GM12878 (cell line): ENCODE measurements at regions not wholly inside any gene's neighbourhood (a gene's known extent, or its start where the extent isn't known, plus 50 kb on each side); places are given as distances from the start of the nearest gene placed in this dataset.
"Not testable (repeated sequence)": the region's sequence is repeated elsewhere in the genome, so short reads cannot be mapped to it uniquely, and the experiment has no call there.

Experiments used
- CREB1 ChIP-seq: IDR thresholded peaks from 2 replicates; pipeline ENCODE4 v1.6.1; 2012; ENCODE audit warnings: low read depth, mild to moderate bottlenecking, inconsistent platforms
- POLR2A ChIP-seq: IDR thresholded peaks from 2 replicates; pipeline ENCODE4 v1.6.1; 2011; ENCODE audit warnings: low read depth, mild to moderate bottlenecking, low read length
- POLR2AphosphoS5 ChIP-seq: IDR thresholded peaks from 2 replicates; pipeline ENCODE4 v1.6.1; 2011; ENCODE audit warnings: mild to moderate bottlenecking, low read length, inconsistent platforms
- TF ChIP-seq, protein P1 (sequence below), 3 experiments: IDR thresholded peaks in 2 of 3; conservative IDR thresholded peaks in 1 of 3; 2 replicates each; pipeline ENCODE4 v1.5.1; 2011; ENCODE audit warnings: low read depth in 3 of 3, low read length in 3 of 3, mild to moderate bottlenecking in 3 of 3, control low read depth in 2 of 3, moderate library complexity in 2 of 3, inconsistent platforms in 1 of 3, mixed read lengths in 1 of 3; ENCODE audit not compliant: control insufficient read depth in 2 of 3, insufficient read depth in 1 of 3; ENCODE audit errors: extremely low read depth in 1 of 3

DNA sequence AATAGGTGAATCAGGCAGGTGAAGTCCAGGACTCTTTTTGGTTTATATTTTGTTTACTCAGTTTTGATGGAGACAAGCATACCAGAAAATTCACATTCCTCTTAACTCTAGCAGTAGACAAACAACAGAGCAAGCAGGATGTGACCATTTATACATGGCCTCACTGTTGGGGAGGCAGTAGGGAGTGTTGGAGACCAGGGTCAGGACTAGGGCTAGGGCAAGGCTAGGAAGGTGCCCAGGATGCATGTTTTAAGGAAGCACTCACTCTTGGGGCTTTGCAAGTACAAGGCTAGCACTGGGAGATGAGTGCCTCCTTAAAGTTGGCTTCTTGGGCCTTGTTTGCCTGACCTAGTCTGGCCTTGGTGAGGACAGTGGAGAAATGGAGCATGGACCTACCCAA is 84.5 kb upstream of the PLGLB2 start:
- TF ChIP-seq, protein P1, sequence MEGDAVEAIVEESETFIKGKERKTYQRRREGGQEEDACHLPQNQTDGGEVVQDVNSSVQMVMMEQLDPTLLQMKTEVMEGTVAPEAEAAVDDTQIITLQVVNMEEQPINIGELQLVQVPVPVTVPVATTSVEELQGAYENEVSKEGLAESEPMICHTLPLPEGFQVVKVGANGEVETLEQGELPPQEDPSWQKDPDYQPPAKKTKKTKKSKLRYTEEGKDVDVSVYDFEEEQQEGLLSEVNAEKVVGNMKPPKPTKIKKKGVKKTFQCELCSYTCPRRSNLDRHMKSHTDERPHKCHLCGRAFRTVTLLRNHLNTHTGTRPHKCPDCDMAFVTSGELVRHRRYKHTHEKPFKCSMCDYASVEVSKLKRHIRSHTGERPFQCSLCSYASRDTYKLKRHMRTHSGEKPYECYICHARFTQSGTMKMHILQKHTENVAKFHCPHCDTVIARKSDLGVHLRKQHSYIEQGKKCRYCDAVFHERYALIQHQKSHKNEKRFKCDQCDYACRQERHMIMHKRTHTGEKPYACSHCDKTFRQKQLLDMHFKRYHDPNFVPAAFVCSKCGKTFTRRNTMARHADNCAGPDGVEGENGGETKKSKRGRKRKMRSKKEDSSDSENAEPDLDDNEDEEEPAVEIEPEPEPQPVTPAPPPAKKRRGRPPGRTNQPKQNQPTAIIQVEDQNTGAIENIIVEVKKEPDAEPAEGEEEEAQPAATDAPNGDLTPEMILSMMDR (IDR thresholded peaks at IDR 0.05 in 2 of 3, conservative IDR thresholded peaks at IDR 0.05 in 1 of 3; ENCODE audit: control insufficient read depth in 2 of 3, extremely low read depth in 1 of 3, insufficient read depth in 1 of 3, low read depth in 3 of 3, low read length in 3 of 3) = not testable (repeated sequence)
- not testable (repeated sequence) for TF ChIP-seq POLR2AphosphoS5, POLR2A, CREB1
